K562 (cell line): ENCODE measurements at regions not wholly inside any gene's neighbourhood (a gene's known extent, or its start where the extent isn't known, plus 50 kb on each side); places are given as distances from the start of the nearest gene placed in this dataset.

Experiments
- CC2D1A ChIP-seq: fragments of 450-650 bp; IDR thresholded peaks from 2 replicates; pipeline ENCODE4 v1.6.1; 2017; ENCODE audit warnings: mild to moderate bottlenecking
- CREB1 ChIP-seq, 2 experiments: sonication (generic) in 1 of 2; formaldehyde crosslinking in 1 of 2; IDR thresholded peaks; 2 replicates each; pipeline versions ENCODE4 v1.6.1 to v1.8.0; 2012 to 2022; ENCODE audit warnings: inconsistent platforms in 1 of 2, mild to moderate bottlenecking in 1 of 2, missing genetic modification reagents in 1 of 2, moderate library complexity in 1 of 2
- EHMT2 ChIP-seq: fragments of 450-650 bp; IDR thresholded peaks from 2 replicates; pipeline ENCODE4 v1.6.1; 2018; ENCODE audit warnings: antibody characterized with exemption
- GMEB1 ChIP-seq: fragments of 250-450 bp; sonication (Bioruptor Pico); IDR thresholded peaks from 2 replicates; pipeline ENCODE4 v1.4.0; 2020; ENCODE audit warnings: mild to moderate bottlenecking
- RBM22 ChIP-seq: fragments of 200-400 bp; formaldehyde crosslinking; IDR thresholded peaks from 2 replicates; pipeline ENCODE4 v1.6.1; 2018; ENCODE audit warnings: low read length, low read depth; ENCODE audit not compliant: poor library complexity, severe bottlenecking
- SMARCB1 ChIP-seq: IDR thresholded peaks from 2 replicates; pipeline ENCODE4 v1.6.1; 2011; ENCODE audit warnings: improper control_type of control experiment, low read depth; ENCODE audit not compliant: insufficient read length
- ZBTB17 ChIP-seq: fragments of 450-650 bp; formaldehyde crosslinking; IDR thresholded peaks from 2 replicates; pipeline ENCODE4 v1.4.0; 2020; ENCODE audit warnings: mild to moderate bottlenecking
- TF ChIP-seq, protein P1 (sequence below): sonication (generic); formaldehyde crosslinking; IDR thresholded peaks from 2 replicates; pipeline ENCODE4 v1.8.0; 2023; ENCODE audit warnings: mild to moderate bottlenecking, missing genetic modification reagents
- TF ChIP-seq, protein P2 (sequence below), 3 experiments: IDR thresholded peaks in 2 of 3; conservative IDR thresholded peaks in 1 of 3; 2 replicates each; pipeline ENCODE4 v1.5.1; 2011 to 2012; ENCODE audit warnings: low read length in 3 of 3, mild to moderate bottlenecking in 3 of 3, control low read depth in 2 of 3, improper control_type of control experiment in 1 of 3, inconsistent platforms in 1 of 3, low read depth in 1 of 3, mixed read lengths in 1 of 3, moderate library complexity in 1 of 3; ENCODE audit not compliant: insufficient read depth in 2 of 3
- TF ChIP-seq, protein P3 (sequence below): IDR thresholded peaks from 2 replicates; pipeline ENCODE4 v1.6.1; 2012; ENCODE audit warnings: low read depth, low read length, improper control_type of control experiment, borderline replicate concordance

- TF ChIP-seq GMEB1 (CRISPR knock-in tag), result no peak
- no peak for TF ChIP-seq CREB1 (IDR thresholded peaks at IDR 0.05)
- TF ChIP-seq CREB1 (CRISPR knock-in tag; IDR thresholded peaks at IDR 0.05), result no peak
- TF ChIP-seq ZBTB17 (CRISPR knock-in tag), result no peak
- TF ChIP-seq, protein P1, sequence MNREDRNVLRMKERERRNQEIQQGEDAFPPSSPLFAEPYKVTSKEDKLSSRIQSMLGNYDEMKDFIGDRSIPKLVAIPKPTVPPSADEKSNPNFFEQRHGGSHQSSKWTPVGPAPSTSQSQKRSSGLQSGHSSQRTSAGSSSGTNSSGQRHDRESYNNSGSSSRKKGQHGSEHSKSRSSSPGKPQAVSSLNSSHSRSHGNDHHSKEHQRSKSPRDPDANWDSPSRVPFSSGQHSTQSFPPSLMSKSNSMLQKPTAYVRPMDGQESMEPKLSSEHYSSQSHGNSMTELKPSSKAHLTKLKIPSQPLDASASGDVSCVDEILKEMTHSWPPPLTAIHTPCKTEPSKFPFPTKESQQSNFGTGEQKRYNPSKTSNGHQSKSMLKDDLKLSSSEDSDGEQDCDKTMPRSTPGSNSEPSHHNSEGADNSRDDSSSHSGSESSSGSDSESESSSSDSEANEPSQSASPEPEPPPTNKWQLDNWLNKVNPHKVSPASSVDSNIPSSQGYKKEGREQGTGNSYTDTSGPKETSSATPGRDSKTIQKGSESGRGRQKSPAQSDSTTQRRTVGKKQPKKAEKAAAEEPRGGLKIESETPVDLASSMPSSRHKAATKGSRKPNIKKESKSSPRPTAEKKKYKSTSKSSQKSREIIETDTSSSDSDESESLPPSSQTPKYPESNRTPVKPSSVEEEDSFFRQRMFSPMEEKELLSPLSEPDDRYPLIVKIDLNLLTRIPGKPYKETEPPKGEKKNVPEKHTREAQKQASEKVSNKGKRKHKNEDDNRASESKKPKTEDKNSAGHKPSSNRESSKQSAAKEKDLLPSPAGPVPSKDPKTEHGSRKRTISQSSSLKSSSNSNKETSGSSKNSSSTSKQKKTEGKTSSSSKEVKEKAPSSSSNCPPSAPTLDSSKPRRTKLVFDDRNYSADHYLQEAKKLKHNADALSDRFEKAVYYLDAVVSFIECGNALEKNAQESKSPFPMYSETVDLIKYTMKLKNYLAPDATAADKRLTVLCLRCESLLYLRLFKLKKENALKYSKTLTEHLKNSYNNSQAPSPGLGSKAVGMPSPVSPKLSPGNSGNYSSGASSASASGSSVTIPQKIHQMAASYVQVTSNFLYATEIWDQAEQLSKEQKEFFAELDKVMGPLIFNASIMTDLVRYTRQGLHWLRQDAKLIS (CRISPR knock-in tag), result no peak
- TF ChIP-seq, protein P2, sequence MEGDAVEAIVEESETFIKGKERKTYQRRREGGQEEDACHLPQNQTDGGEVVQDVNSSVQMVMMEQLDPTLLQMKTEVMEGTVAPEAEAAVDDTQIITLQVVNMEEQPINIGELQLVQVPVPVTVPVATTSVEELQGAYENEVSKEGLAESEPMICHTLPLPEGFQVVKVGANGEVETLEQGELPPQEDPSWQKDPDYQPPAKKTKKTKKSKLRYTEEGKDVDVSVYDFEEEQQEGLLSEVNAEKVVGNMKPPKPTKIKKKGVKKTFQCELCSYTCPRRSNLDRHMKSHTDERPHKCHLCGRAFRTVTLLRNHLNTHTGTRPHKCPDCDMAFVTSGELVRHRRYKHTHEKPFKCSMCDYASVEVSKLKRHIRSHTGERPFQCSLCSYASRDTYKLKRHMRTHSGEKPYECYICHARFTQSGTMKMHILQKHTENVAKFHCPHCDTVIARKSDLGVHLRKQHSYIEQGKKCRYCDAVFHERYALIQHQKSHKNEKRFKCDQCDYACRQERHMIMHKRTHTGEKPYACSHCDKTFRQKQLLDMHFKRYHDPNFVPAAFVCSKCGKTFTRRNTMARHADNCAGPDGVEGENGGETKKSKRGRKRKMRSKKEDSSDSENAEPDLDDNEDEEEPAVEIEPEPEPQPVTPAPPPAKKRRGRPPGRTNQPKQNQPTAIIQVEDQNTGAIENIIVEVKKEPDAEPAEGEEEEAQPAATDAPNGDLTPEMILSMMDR (IDR thresholded peaks at IDR 0.05 in 2 of 3, conservative IDR thresholded peaks at IDR 0.05 in 1 of 3; ENCODE audit: insufficient read depth in 2 of 3, low read depth in 1 of 3, low read length in 3 of 3), result no peak
- no peak for TF ChIP-seq EHMT2
- TF ChIP-seq RBM22, result no peak
- no peak for TF ChIP-seq SMARCB1
- TF ChIP-seq CC2D1A, result no peak
- TF ChIP-seq, protein P3, sequence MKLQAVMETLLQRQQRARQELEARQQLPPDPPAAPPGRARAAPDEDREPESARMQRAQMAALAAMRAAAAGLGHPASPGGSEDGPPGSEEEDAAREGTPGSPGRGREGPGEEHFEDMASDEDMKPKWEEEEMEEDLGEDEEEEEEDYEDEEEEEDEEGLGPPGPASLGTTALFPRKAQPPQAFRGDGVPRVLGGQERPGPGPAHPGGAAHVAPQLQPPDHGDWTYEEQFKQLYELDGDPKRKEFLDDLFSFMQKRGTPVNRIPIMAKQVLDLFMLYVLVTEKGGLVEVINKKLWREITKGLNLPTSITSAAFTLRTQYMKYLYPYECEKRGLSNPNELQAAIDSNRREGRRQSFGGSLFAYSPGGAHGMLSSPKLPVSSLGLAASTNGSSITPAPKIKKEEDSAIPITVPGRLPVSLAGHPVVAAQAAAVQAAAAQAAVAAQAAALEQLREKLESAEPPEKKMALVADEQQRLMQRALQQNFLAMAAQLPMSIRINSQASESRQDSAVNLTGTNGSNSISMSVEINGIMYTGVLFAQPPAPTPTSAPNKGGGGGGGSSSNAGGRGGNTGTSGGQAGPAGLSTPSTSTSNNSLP, result no peak
Measured at GRCh38 chr6:131460614-131461000, 112.4 kb upstream of the ARG1 start.
